Limb (tissue), 2 donors: ENCODE measurements at regions not wholly inside any gene's neighbourhood (a gene's known extent, or its start where the extent isn't known, plus 50 kb on each side); places are given as distances from the start of the nearest gene placed in this dataset.

Experiments used
- DNase-seq, 2 donors: peaks; one replicate each; pipeline ENCODE4 v3.0.0-alpha.2; 2016; ENCODE audit errors: extremely low spot score in 2 of 2

DNA sequence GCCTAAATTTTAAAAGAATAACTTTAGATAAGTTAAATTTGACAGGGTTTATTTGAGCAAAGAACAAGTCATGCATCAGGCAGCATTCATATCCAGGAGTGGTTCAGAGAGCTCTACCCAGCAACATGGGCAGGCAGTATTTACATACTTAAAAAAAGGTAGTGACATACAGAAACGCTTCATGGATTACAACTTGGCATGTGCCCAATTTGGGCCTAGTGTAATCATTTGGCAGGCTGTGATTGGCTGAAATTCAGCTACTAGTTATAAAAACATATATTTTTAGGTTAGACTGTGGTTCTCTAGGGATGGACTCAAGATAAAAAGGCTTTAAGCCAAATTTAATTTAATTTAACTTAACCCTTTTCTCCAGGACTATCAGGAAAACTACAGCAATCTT, 374.0 kb upstream of the ADAMTS16 start:
- no peak for DNase-seq

DNA sequence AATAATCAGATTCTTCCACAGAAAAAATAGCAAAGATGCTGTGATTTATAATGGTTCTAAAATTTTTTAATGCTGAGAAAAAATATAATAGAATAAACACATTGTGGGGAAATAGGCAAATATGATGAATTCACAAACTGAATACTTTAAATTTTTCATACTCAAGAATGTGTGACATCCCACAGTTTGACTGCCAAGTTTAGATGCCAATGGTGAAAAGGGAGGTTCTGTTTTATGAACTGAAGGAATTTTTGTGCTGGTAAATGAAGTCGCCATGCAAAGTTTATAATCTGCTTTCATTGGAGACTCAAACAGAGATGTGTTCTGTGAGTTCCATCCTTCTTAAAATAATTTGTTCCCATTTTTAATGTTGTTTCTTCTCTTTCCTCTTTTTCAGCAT, 367.5 kb upstream of the ADAMTS16 start:
- no peak for DNase-seq

DNA sequence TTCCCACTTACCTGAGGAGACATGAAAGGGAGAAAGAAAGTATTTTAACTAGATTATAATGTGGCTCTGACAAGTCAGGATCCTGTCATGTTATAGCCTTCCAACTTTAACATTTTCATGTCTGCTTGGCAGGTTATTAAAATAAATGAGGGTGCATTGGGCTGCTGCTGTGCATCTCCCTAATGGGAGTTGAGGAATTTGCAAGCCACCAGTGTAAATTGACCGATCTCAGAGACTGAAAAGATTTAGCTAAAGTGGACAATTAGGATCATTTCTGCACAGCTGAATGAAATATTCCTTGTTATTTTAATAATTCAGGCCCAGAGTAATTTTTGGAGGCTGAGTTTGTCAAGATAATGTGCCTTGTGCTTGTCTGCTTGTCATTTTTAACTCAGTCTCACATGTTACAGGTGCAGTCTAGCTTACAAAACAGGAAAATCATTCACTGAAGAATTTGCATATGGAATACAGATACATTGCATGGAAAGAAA, 366.3 kb upstream of the ADAMTS16 start:
- DNase-seq, result no peak

DNA sequence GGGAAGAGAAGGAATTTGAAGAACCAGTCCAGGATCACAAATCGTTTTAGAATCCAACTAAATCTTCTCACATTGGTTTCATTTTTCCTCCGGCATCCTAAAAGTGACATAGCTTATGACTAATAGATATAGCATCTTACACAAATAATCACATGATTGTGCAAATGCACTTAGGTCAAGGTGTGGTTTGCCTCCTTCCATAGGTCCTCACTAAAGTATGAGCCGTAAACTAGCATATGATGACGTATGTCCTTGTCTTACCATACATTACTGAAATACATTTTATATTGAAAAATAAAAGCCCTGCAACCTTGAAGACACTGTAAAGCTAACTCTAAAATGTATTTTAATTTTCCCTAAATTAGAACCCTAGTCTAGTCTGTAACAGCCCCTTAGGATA, 362.7 kb upstream of the ADAMTS16 start:
- no peak for DNase-seq

DNA sequence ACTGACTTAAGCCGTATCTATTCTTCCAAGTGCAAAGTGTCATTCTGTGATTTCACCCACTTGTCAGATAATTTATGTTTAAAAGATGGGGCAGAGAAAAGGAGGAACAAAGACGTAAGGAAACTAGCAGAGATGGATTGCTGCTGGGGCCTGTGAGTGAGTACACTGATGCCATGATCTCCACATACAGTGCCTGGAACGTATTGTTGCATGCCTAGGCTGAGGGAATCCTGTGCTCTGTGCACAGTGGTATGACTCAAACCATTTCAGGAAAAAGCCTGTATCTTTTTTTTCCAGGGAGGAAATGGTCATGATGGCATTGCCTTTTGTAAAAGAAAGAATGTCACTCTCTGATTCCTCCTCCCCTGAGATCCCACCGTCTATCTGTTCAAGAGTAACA, 359.5 kb upstream of the ADAMTS16 start:
- DNase-seq, result no peak

DNA sequence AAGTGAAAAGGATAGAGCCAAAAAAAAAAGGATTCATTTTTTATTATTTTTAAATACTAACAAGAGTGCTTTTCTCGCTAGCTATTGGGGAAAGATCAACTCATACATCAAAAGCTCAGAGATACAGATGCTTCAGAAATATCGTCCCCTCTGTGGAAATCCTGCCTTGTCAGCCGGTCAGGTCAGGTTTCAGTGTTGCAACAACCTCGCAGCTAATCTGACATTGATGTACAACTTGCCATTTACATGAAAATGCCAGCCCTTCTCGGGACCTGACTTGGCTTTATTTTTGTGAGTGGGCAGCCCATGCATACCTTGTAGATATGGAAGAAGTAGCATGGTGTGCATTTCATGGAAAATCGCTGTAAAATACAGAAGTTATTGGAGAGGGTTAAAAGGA, 358.8 kb upstream of the ADAMTS16 start:
- DNase-seq, result no peak

DNA sequence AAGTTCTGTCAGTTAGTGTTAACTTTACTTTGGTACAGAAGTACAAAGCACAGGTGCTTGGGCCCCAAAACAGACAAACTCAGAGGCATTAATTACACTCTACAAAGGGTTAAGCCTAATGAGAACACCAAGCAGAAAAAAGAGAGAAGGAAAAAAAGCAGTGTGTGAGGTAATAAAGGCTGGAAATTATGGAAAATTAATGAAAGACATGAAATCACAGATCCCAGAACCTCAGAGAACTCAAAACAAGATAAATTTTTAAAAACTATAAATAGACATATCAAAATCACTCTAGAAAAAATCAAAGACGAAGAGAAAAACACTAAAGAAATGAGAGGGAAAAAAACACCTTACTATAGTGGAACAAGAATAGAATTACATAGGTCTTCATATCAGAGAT, 354.2 kb upstream of the ADAMTS16 start:
- DNase-seq, result no peak

DNA sequence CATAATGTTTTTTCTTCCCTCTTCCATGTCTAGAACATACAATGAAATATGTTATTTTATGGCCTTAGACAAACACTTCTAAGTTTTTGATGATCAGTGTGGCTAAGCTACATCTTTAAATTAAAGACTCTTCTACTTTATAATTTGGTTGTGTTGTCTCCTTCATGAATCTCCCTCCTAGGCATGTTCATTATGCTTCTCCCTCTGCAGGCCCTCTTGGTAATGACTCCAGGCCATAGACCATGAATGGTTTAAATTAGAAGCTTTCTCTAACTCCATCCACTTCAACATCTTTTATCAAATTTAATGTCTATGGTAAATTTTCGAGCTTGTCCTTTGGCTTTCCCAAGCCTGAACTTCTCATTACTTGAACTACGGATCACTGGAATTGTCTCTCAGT, 342.7 kb upstream of the ADAMTS16 start:
- no peak for DNase-seq

DNA sequence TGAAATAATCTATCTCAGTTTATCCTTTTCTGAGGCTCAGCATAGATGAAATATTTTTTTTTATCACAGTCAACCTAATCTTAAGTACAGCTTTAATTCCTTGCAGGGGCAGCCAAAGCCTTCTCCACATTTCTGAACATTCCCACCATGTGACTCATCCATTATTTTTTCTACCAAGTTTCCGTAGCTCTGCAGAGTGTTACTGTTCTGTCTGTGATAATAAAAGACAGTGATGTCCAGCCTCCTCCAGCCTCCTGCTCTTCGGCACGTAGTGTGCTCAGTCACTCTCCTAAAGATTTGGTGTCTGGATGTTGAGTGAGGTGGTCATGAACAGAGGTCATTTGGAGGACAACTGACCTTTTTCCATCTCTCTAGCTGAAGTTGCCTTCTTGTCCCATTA, 338.1 kb upstream of the ADAMTS16 start:
- DNase-seq, result no peak

DNA sequence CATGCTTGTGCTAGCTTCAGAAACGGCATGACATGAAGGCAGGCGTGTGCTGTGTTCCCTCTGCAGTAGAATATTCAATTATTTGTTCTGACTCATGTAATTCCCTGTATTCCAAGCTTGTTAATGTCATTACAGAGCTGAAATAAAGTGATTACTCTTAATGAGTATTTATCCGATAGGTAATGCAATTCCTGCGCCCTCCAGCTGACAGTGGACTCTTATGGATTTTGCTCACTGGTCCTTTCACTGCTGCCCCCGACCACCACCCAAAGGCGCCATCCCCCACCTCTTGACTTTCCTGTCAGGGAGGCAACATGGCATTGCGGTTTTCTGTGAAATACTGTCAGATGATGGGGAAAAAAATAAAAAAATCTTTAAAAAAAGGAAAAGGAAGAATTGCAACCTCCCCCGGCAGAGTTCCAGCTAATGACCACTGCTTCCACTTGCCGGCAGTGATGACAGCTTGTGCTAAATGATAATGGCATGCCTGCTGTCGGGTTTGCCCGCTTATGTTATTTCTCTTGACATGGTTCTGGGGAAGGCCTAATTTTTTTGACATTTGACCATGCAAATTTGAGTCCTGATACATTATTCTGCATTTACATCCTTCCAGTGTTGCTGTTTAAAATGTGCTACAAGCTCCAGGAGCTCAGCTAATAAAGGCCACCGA, 335.3 kb upstream of the ADAMTS16 start:
- no peak for DNase-seq

DNA sequence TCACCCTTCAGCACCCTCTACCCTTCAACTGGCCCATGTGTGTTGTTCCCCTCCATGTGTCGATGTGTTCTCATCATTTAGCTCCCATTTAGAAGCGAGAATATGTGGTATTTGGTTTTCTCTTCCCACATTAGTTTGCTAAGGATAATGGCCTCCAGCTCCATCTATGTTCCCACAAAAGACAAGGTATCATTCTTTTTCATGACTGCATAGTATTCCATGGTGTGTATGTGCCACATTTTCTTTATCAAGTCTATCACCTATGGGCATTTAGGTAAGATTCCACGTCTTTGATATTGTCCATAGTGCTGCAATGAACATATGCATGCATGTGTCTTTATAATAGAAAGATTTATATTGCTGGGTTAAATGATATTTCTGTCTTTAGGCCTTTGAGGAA, 325.1 kb upstream of the ADAMTS16 start:
- no peak for DNase-seq

DNA sequence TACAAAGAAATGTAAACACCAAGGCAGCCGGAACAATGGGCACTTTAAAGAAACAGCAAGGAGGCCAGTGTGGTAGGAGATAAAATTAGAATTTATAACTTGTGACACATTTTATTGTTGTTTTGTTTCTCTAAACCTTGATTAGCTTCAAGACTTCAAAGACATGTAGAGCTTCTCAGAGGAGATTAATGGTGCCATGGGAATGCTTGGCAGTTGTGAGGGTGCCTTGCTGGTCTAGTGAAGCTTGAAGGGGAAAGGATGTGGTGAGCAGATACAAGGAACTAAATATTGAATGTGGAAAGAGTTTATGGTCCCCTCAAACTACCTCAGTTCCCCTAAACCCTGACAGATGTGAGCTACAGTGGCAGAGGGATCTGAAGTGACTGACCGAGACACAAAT, 322.4 kb upstream of the ADAMTS16 start:
- no peak for DNase-seq

DNA sequence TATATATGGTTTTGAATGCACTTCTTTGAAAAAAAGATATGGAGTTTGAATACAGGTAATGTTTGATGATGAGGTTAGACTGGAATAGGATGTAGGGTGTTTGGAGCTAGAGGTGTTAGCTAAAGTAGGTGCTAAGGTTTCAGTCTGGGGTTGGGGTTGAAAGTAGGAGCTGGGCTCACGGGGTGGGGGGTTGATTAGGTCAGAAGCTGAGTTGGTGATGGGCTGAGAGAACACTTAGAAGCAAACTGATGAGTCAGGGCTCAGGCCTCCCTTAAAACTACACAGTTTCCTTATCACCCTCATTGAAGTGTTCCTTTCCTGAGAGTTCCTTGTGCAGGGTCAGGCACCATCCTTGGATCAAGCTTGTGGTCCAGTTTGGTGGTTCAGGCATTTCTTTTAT, 308.8 kb upstream of the ADAMTS16 start:
- DNase-seq, result no peak

DNA sequence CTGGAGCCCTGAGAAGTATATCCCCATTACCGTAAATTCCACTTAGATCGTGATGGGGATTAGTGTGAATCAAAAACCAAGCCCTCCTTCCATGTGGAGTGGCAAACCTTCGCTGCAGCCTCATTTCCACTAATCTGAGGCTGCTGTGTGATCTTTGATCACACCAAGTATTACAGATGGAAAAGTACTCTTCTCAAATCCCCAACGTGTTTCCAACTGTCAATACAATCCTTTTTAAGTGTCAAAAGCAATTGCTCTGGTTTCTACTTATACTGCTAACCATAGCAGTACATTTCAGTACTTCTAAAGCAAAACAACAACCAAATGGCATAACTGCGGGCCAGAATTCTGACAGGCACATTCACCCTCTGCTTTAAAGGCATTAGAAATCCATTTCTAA, 307.7 kb upstream of the ADAMTS16 start:
- DNase-seq, result no peak

DNA sequence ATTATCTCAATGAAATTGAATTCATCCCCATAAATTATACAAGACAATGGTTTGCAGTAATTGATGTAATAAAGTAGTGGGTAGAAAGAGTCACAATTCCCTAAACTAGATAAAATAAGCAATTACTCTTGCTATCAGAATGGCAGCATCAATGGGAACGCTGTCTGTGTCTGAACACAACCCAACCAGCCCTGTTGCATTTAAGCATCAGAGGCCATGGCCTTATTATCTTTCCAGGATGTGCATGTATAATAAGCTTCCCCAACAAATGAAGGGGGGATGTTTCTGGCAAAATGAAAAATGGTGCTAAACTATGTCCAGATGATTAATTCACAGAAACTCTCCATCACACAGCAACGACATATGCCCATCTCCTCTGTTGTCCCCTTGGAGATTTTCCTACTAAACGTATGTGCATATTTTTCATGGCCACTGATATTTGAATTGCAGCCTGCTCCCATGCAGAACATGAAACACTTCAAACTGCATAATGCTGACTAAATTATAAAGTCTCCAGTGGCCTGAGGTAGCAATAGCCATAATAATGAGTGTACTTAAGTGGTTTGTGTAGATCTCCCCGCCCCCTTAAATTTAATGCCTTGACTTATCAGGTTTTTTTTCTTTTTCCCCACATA, 306.9 kb upstream of the ADAMTS16 start:
- DNase-seq, result no peak

DNA sequence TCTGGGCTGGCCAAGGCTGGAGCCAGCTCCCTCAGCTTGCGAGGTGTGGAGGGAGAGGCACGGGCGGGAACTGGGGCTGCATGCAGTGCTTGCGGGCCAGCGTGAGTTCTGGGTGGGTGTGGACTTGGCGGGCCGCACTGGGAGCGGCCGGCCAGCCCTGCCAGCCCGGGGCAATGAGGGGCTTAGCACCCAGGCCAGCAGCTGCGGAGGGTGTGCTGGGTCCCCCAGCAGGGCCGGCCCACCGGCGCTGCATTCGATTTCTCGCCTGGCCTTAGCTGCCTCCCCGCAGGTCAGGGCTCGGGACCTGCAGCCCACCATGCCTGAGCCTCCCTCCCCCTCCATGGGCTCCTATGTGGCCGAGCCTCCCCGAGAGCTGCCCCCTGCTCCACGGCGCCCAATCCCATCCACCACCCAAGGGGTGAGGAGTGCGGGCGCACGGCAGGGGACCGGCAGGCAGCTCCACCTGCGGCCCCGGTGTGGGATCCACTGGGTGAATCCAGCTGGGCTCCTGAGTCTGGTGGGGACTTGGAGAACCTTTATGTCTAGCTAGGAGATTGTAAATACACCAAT, 302.6 kb upstream of the ADAMTS16 start:
- DNase-seq, result no peak

DNA sequence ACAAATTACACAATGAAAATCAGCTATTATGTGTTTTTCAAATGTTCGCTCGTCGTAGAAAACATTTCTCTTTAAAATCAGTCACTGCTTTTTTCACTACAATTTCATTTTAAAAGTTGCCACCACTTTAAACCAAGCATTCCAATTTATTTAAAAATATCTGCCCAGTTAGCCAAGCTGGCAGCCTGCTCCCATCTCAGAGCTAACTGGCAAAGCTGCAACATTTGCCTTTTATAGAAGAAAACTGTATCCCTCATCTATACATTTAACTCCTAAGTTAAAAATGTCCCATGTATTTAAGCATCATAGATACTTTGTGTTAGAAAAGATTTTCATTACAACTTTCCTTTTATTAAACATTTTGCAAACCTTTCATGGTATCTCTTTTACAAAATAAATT, 294.9 kb upstream of the ADAMTS16 start:
- no peak for DNase-seq

DNA sequence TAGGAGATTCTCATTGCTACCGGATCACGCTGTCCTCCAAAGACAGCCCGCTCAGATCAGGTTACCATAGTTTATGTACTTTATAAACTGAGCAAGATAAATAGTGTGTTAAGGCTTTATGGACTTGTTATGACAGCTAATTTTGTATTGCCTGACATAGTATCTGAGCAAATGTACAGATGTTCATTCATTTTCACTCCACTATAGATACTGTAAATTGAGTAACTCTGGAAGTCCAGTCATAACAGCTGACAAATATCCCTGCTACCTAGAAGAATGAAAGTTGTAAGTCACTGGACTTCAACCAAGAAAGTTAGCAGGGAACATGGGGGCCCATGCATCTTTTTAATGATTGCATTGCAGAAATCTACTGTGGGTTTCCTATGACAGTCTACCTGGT, 292.4 kb upstream of the ADAMTS16 start:
- DNase-seq, result no peak

DNA sequence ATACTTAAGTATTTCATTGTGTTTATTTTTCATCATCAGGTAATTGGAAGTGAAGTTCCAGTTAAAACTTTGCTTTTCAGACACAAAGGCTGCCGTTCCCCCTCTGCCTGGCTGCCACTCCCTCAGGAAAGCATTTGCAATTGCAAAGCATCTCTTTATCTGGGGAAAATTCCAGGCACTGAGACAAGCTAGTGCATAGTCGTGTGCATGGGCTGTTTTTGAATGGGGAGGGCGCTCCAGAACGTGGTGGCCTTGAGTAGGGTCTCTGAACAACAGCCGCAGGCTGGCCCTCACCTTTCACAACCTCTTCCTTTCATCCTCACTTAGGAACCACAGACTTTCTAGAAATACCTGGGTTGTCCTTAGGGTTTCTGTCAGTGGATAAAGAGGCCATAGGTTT, 285.1 kb upstream of the ADAMTS16 start:
- no peak for DNase-seq

DNA sequence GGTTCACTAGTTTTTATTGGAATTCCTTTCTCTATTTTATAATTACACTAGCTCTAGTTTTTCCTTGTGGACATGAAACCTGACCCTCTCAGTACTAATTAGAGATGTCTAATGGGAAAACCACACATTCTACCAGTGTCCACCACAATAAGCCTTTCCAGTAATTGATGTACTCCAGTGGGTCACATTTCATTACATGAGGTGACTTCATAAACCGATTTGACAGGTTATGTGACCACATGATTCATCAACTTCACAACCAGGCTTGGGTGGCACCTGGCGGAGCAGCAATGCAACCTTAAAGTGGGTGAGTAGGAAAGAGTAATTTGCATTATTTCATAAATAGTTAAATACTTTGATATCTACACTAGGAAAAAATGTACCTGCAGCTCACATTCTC, 284.2 kb upstream of the ADAMTS16 start:
- DNase-seq, result no peak

DNA sequence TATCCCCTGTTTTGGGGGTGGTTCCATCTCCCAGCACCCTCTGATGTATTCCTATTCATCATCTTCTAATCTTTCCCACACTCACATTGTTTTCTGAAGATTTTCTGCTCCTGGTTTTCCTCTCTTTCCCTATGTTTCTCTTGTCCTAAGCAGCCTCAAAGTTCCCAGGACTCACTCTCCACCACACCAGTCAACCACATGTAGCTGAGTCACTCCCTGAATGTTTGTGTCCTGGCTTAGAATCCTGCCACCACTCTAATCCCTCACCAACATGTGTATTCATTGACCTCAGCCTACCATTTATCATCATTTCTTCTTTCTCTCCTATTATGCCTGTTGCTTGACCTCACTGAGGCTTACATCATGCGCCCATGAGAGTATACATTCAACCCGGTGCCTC, 282.4 kb upstream of the ADAMTS16 start:
- no peak for DNase-seq

DNA sequence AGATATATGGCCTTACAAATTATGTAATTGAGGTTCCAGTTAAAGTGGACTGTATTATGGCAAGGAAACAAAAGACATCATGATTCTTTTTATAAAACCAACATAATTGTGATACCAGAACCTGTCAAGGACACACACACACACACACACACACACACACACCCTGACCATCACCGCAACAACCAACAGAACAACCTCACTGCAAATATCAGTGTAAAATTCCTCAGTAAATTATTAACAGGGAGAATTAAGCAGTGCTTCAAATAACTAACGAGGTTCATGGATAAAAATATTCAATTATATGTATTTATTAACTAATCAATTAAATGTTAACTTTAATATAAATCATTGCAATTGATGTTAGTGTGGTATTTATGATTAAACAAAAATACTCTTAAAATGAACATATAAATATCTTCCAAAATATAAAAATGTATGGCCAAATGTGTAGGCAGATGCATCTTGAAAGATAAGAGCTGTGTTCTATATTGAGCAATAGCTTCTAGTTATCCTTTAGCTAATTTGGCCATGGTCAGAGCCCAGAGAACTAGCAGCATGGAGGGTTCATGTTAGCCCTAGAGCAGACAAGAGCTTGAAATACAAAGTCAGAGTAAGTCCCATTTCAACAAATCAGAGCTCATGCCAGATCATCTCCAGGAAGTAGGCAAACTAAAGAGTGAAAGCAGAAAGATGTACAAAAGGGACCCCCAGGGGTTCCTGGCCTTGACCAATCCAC, 280.5 kb upstream of the ADAMTS16 start:
- DNase-seq, result no peak

DNA sequence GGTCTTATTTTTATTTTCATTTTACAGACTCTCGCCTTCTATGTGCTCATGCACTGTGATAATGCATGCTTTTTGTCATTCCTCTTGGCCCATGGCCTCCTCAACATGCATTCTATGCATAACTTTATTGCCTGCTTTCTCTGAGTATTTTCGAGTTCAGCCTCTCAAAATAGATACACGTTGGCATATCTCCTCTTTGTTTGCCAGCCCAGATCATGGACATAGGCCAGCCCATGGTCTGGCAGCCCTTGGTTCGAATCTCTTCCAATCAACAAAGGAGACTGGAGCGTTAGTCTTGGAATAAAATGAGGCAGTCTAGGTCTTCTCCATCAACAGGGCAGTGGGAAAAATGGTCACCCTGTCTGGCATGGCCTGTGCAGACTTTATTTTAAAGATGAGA, 279.5 kb upstream of the ADAMTS16 start:
- DNase-seq, result no peak
